ENCODE measurements at regions not wholly inside any gene's neighbourhood (a gene's known extent, or its start where the extent isn't known, plus 50 kb on each side); places are given as distances from the start of the nearest gene placed in this dataset.

DNA sequence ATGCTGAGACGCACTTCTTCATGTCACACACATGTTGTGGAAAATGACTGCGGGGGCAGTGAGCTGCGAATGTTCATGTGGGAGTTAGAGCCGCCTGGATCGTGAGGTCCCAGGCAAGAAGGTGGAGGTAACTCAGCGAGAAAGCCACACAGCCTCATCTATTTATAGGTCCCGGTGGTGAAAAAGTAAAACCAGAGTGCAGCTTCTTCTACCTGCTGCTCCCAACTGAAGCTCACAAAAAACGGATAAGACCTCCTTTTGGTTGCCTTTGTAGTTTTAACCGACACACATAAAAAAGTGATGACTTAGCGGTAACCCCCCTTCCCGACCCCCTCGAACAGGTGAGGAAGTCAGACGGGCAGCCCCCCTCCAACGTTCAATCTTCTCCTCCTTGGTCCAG is 276.9 kb downstream of the GATA3 start:
- DNase-seq: no peak
- Histone ChIP-seq H3K4me3 (no peak overlapping the region), H3K36me3 (no peaks in the 10 kb centered on the region), H3K27ac (no peak overlapping the region), H3K9me3 (no peaks in the 10 kb centered on the region), H3K4me1 (peaks cover 0 to 8% (median 4%) of the 10 kb centered on the region in 4 donors), H3K27me3 (peaks cover 0 to 57% (median 17%) of the 10 kb centered on the region in 3 donors)
- no peak for TF ChIP-seq POLR2A (IDR thresholded peaks at IDR 0.05)
- TF ChIP-seq, protein P1, sequence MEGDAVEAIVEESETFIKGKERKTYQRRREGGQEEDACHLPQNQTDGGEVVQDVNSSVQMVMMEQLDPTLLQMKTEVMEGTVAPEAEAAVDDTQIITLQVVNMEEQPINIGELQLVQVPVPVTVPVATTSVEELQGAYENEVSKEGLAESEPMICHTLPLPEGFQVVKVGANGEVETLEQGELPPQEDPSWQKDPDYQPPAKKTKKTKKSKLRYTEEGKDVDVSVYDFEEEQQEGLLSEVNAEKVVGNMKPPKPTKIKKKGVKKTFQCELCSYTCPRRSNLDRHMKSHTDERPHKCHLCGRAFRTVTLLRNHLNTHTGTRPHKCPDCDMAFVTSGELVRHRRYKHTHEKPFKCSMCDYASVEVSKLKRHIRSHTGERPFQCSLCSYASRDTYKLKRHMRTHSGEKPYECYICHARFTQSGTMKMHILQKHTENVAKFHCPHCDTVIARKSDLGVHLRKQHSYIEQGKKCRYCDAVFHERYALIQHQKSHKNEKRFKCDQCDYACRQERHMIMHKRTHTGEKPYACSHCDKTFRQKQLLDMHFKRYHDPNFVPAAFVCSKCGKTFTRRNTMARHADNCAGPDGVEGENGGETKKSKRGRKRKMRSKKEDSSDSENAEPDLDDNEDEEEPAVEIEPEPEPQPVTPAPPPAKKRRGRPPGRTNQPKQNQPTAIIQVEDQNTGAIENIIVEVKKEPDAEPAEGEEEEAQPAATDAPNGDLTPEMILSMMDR (IDR thresholded peaks at IDR 0.05): no peak
- TF ChIP-seq EP300 (IDR thresholded peaks at IDR 0.05): no peak
- TF ChIP-seq POLR2AphosphoS5 (IDR thresholded peaks at IDR 0.05): no peak
- intact Hi-C loops (cut with DNase I): no loop called here
- WGBS, 2 donors: 63 to 72% methylated on average over 14 of the region's 14 CpGs

DNA sequence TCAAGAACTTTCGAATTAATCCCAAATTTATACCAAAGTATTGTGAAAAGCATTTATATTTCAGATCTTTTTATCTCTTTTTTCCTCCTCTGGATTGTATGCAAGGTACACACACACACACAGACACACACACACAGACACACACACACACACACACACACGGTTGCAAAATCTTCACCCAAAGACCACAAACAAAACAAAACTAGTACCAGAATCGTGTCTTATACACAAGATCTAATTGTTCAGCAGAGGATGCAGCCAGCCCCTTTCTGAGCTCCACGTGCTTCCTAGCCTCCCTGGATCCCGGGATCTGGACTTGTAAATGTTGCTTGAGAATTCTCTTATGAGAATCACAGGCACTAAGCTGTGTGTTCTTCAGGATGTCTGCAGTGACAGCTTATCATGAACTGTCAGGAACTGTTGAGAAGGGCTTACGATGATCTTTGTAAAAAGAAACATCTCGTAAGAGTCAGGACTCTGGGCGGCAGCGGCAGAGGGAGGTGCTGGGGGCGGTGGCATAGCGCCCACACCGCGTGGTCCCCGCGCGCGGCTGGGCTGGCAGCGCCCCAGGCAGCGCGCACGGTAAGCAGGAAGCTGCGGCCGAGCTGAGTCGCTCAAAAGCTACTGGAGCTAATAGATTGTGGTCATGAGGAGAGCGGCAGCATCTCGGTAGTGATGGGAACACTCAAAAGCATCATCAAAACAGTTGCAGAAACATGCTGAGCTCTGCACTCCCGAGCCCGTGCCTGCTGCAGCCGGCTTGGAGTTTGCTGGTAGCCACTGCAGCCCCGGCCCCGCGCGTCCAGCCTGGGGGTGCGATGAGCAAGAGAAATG is 277.6 kb downstream of the GATA3 start:
- H3K9me3 ChIP-seq: no peaks in the 10 kb centered on the region
- no peaks in the 10 kb centered on the region for H3K36me3 ChIP-seq
- H3K4me3 ChIP-seq: peak overlapping the region in 2 of 4 donors; percentile 36 to 42
- no peak overlapping the region for H3K27ac ChIP-seq
- no peak for DNase-seq
- H3K4me1 ChIP-seq: peaks cover 0 to 8% (median 4%) of the 10 kb centered on the region in 4 donors
- intact Hi-C loops (cut with DNase I): no loop called here
- H3K27me3 ChIP-seq: peaks cover 0 to 57% (median 17%) of the 10 kb centered on the region in 3 donors
- TF ChIP-seq POLR2A (IDR thresholded peaks at IDR 0.05) (no peak), EP300 (IDR thresholded peaks at IDR 0.05) (no peak), POLR2AphosphoS5 (IDR thresholded peaks at IDR 0.05) (no peak)
- TF ChIP-seq, protein P1 (IDR thresholded peaks at IDR 0.05): no peak
- WGBS, 2 donors: 2 to 5% methylated on average over 34 of the region's 34 CpGs

- intact Hi-C loops (cut with DNase I): no loop called here
- Histone ChIP-seq H3K4me1 (peaks cover 0 to 8% (median 4%) of the 10 kb centered on the region in 4 donors), H3K36me3 (no peaks in the 10 kb centered on the region), H3K9me3 (no peaks in the 10 kb centered on the region), H3K4me3 (peak overlapping the region in 2 of 4 donors; percentile 36 to 42), H3K27ac (no peak overlapping the region), H3K27me3 (peaks cover 0 to 62% (median 17%) of the 10 kb centered on the region in 3 donors)
- TF ChIP-seq EP300 (IDR thresholded peaks at IDR 0.05) (no peak), POLR2AphosphoS5 (IDR thresholded peaks at IDR 0.05) (no peak), POLR2A (IDR thresholded peaks at IDR 0.05) (no peak)
- TF ChIP-seq, protein P1 (IDR thresholded peaks at IDR 0.05): no peak
- no peak for DNase-seq
- 11 to 22% methylated on average over 6 of the region's 6 CpGs for WGBS, 2 donors
Measured at GRCh38 chr10:8332730-8333111, 278.2 kb downstream of the GATA3 start.

- TF ChIP-seq, protein P1 (IDR thresholded peaks at IDR 0.05): no peak
- TF ChIP-seq POLR2AphosphoS5 (IDR thresholded peaks at IDR 0.05): no peak
- no peak for TF ChIP-seq EP300 (IDR thresholded peaks at IDR 0.05)
- no peak for TF ChIP-seq POLR2A (IDR thresholded peaks at IDR 0.05)
- no peak for DNase-seq
- Histone ChIP-seq H3K27ac (no peak overlapping the region), H3K27me3 (peaks cover 0 to 59% (median 13%) of the 10 kb centered on the region in 3 donors), H3K36me3 (no peaks in the 10 kb centered on the region), H3K9me3 (no peaks in the 10 kb centered on the region), H3K4me3 (no peak overlapping the region), H3K4me1 (peaks cover 0 to 8% (median 4%) of the 10 kb centered on the region in 4 donors)
- intact Hi-C loops (cut with DNase I): no loop called here
- WGBS, 2 donors: 85 to 87% methylated on average over 7 of the region's 7 CpGs
Measured at GRCh38 chr10:8334631-8335030, 280.1 kb downstream of the GATA3 start.
